ENCODE measurements at regions not wholly inside any gene's neighbourhood (a gene's known extent, or its start where the extent isn't known, plus 50 kb on each side); places are given as distances from the start of the nearest gene placed in this dataset.
A peak's percentile ranks its signal among the peaks of the same experiment; 100 is the strongest.

GRCh38 chr5:84603568-84604185, 219.0 kb upstream of the EDIL3 start:
- DNase-seq (ENCODE audit: low read depth, low spot score): peak; percentile 50

GRCh38 chr5:84602371-84602771, 217.7 kb upstream of the EDIL3 start:
- no peak for DNase-seq (ENCODE audit: low read depth, low spot score)

GRCh38 chr5:84599964-84600363, 215.3 kb upstream of the EDIL3 start:
- DNase-seq (ENCODE audit: low read depth, low spot score): no peak

- no peak for DNase-seq (ENCODE audit: low read depth, low spot score)
Observed at GRCh38 chr5:84597904-84598303, 213.2 kb upstream of the EDIL3 start.

GRCh38 chr5:84590629-84591028, 205.9 kb upstream of the EDIL3 start:
- no peak for DNase-seq (ENCODE audit: low read depth, low spot score)

- no peak for DNase-seq (ENCODE audit: low read depth, low spot score)
Observed at GRCh38 chr5:84589926-84590325, 205.2 kb upstream of the EDIL3 start.

- DNase-seq (ENCODE audit: low read depth, low spot score): no peak
Observed at GRCh38 chr5:84585218-84585617, 200.5 kb upstream of the EDIL3 start.

GRCh38 chr5:84578226-84578625, 193.5 kb upstream of the EDIL3 start:
- no peak for DNase-seq (ENCODE audit: low read depth, low spot score)

GRCh38 chr5:84573017-84573712, 188.5 kb upstream of the EDIL3 start:
- DNase-seq (ENCODE audit: low read depth, low spot score): no peak

- DNase-seq (ENCODE audit: low read depth, low spot score): no peak
Observed at GRCh38 chr5:84569307-84569706, 184.6 kb upstream of the EDIL3 start.

- no peak for DNase-seq (ENCODE audit: low read depth, low spot score)
Observed at GRCh38 chr5:84568171-84568570, 183.5 kb upstream of the EDIL3 start.

GRCh38 chr5:84565866-84566265, 181.2 kb upstream of the EDIL3 start:
- DNase-seq (ENCODE audit: low read depth, low spot score): no peak

- no peak for DNase-seq (ENCODE audit: low read depth, low spot score)
Observed at GRCh38 chr5:84564321-84565075, 179.8 kb upstream of the EDIL3 start.

- DNase-seq (ENCODE audit: low read depth, low spot score): no peak
Observed at GRCh38 chr5:84550222-84550621, 165.5 kb upstream of the EDIL3 start.

- DNase-seq (ENCODE audit: low read depth, low spot score): no peak
Observed at GRCh38 chr5:84549054-84549453, 164.4 kb upstream of the EDIL3 start.

- no peak for DNase-seq (ENCODE audit: low read depth, low spot score)
Observed at GRCh38 chr5:84546686-84547085, 162.0 kb upstream of the EDIL3 start.

GRCh38 chr5:84536797-84537196, 152.1 kb upstream of the EDIL3 start:
- no peak for DNase-seq (ENCODE audit: low read depth, low spot score)

GRCh38 chr5:84535281-84535680, 150.6 kb upstream of the EDIL3 start:
- DNase-seq (ENCODE audit: low read depth, low spot score): no peak

GRCh38 chr5:84524491-84524890, 139.8 kb upstream of the EDIL3 start:
- no peak for DNase-seq (ENCODE audit: low read depth, low spot score)

- no peak for DNase-seq (ENCODE audit: low read depth, low spot score)
Observed at GRCh38 chr5:84518862-84519261, 134.2 kb upstream of the EDIL3 start.

- no peak for DNase-seq (ENCODE audit: low read depth, low spot score)
Observed at GRCh38 chr5:84518370-84518769, 133.7 kb upstream of the EDIL3 start.

GRCh38 chr5:84506625-84507024, 121.9 kb upstream of the EDIL3 start:
- no peak for DNase-seq (ENCODE audit: low read depth, low spot score)

- DNase-seq (ENCODE audit: low read depth, low spot score): no peak
Observed at GRCh38 chr5:84494453-84494852, 109.8 kb upstream of the EDIL3 start.

Data from brain pericyte (primary cell).